Endothelial cell (in vitro differentiated cells): ENCODE measurements at regions not wholly inside any gene's neighbourhood (a gene's known extent, or its start where the extent isn't known, plus 50 kb on each side); places are given as distances from the start of the nearest gene placed in this dataset.

Source experiments
- DNase-seq: peaks from one replicate; pipeline ENCODE4 v3.0.0; 2021; ENCODE audit warnings: low spot score
- H3K27ac Mint-ChIP-seq: one replicate; pipeline ENCODE4 v1.8.0; 2021; ENCODE audit warnings: mixed read lengths, inconsistent platforms; ENCODE audit not compliant: unreplicated experiment
- H3K27me3 Mint-ChIP-seq: one replicate; pipeline ENCODE4 v1.8.0; 2021; ENCODE audit warnings: mild to moderate bottlenecking, moderate library complexity, mixed read lengths, inconsistent platforms; ENCODE audit not compliant: unreplicated experiment
- H3K36me3 Mint-ChIP-seq: one replicate; pipeline ENCODE4 v1.8.0; 2021; ENCODE audit warnings: mild to moderate bottlenecking, low read depth, mixed read lengths, inconsistent platforms; ENCODE audit not compliant: unreplicated experiment
- H3K4me1 Mint-ChIP-seq: one replicate; pipeline ENCODE4 v1.8.0; 2021; ENCODE audit warnings: mild to moderate bottlenecking, mixed read lengths, inconsistent platforms; ENCODE audit not compliant: unreplicated experiment
- H3K4me3 Mint-ChIP-seq: one replicate; pipeline ENCODE4 v1.8.0; 2021; ENCODE audit warnings: mild to moderate bottlenecking, mixed read lengths, inconsistent platforms; ENCODE audit not compliant: unreplicated experiment
- H3K9me3 Mint-ChIP-seq: one replicate; pipeline ENCODE4 v1.8.0; 2021; ENCODE audit warnings: mixed read lengths, inconsistent platforms; ENCODE audit not compliant: unreplicated experiment
- TF ChIP-seq, protein P1 (sequence below): fragments of 200-600 bp; sonication (generic); IDR thresholded peaks from one replicate; pipeline ENCODE4 v1.5.0; 2021; ENCODE audit warnings: antibody characterized with exemption; ENCODE audit not compliant: unreplicated experiment

DNA sequence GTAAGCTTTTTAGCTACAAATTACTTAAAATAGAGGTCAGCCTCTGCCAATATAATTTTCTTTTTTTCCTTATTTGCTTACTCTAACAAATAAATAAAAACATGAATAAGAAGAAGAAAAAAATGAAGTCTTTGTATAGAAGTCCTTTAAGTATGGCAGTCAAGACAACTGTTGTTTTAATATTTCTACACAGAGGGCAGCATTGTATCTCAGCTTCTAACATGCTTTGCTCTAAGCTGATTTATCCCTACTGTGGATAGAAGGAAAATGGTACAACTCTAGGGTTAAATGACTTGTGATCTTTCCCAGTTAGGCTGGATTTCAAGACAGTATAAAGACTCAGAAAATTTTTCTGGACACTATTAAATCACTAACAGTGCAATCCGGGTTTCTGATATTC is 104.3 kb upstream of the MEIS2 start:
- Mint-ChIP-seq H3K36me3 (no peaks in the 10 kb centered on the region), H3K9me3 (no peaks in the 10 kb centered on the region), H3K4me1 (no peaks in the 10 kb centered on the region), H3K27me3 (no peaks in the 10 kb centered on the region), H3K4me3 (no peak overlapping the region), H3K27ac (no peak overlapping the region)
- TF ChIP-seq, protein P1, sequence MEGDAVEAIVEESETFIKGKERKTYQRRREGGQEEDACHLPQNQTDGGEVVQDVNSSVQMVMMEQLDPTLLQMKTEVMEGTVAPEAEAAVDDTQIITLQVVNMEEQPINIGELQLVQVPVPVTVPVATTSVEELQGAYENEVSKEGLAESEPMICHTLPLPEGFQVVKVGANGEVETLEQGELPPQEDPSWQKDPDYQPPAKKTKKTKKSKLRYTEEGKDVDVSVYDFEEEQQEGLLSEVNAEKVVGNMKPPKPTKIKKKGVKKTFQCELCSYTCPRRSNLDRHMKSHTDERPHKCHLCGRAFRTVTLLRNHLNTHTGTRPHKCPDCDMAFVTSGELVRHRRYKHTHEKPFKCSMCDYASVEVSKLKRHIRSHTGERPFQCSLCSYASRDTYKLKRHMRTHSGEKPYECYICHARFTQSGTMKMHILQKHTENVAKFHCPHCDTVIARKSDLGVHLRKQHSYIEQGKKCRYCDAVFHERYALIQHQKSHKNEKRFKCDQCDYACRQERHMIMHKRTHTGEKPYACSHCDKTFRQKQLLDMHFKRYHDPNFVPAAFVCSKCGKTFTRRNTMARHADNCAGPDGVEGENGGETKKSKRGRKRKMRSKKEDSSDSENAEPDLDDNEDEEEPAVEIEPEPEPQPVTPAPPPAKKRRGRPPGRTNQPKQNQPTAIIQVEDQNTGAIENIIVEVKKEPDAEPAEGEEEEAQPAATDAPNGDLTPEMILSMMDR: no peak
- DNase-seq: no peak

DNA sequence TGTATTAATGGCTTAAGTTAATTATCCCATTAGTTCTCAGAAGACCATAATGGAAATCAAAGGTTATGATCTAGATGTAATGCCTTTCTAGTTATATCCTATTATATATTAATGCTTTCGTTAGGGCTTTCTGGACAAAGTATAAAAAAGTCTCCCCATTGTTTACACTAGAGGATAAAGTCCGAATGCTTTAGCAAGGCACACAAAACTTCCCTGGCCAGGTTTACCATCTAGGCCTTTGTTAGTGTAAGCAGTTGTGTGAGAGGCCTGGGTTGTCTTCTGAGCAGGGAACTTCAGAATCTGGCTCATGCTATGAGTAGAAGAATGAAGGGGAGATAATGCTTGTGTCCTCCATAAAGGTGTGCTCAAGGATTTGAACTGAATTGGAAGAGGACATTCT is 106.3 kb upstream of the MEIS2 start:
- DNase-seq: no peak
- no peak overlapping the region for H3K27ac Mint-ChIP-seq
- H3K4me1 Mint-ChIP-seq: no peaks in the 10 kb centered on the region
- no peaks in the 10 kb centered on the region for H3K9me3 Mint-ChIP-seq
- H3K36me3 Mint-ChIP-seq: no peaks in the 10 kb centered on the region
- no peak overlapping the region for H3K4me3 Mint-ChIP-seq
- TF ChIP-seq, protein P1: no peak
- H3K27me3 Mint-ChIP-seq: no peaks in the 10 kb centered on the region

DNA sequence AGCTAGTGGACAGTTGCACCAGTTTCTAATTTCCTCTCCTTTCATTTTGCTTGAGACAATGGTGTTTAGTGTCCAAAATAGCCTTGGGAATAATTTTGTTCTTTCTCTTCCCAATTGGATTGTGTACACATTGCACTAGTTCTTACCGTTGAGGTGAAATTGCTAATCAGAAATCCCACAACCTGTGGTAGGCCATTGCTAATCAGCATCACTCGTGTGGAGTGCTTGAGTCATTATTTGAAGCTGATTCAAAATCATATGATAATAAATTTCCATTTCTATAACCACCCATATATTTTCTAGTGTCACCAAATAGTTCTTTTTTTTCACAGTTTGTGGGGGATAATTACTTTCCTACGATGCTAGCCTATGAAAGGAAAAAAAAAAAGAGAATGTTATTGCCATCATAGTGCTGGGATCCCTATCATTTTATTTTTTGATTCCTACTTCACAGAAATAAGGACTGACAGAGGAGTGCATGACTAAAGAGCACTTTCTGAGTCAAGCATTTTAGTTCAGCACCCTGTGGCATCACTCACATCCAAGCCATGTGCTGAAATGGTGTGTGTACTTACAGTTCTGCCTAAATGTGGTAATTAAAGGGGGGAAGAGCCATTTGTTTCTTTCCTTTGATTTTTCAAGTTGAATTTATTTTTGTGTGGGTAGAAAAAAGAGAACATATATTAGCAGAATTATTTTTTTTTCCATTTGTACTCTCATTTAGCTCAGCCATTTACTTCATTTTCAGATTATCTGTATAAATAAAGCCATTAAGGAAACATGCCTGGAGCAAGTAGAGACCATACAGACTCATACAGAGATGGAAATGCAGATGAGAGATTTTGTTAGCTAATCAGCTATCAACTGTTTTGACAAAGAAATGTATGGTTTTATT is 108.0 kb upstream of the MEIS2 start:
- Mint-ChIP-seq H3K4me3 (no peak overlapping the region), H3K9me3 (no peaks in the 10 kb centered on the region), H3K27ac (no peak overlapping the region), H3K4me1 (no peaks in the 10 kb centered on the region), H3K27me3 (no peaks in the 10 kb centered on the region), H3K36me3 (no peaks in the 10 kb centered on the region)
- no peak for DNase-seq
- TF ChIP-seq, protein P1: no peak

DNA sequence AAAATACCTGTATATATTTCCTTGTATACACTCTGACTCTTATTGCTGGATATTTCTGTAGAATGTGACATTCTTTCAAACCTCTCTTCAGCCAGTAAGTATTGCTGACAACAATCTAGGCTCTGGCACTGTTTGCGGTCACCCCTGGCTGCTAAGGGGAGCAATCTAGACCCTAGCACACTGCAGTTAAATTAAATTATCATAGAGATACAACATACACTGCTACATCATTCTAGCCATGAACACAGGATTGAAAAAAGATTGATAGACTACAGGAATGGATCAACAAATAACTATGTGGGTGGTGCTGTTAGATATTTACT is 108.7 kb upstream of the MEIS2 start:
- H3K4me1 Mint-ChIP-seq: no peaks in the 10 kb centered on the region
- no peaks in the 10 kb centered on the region for H3K36me3 Mint-ChIP-seq
- H3K9me3 Mint-ChIP-seq: no peaks in the 10 kb centered on the region
- no peaks in the 10 kb centered on the region for H3K27me3 Mint-ChIP-seq
- no peak overlapping the region for H3K4me3 Mint-ChIP-seq
- H3K27ac Mint-ChIP-seq: no peak overlapping the region
- no peak for DNase-seq
- TF ChIP-seq, protein P1: no peak

DNA sequence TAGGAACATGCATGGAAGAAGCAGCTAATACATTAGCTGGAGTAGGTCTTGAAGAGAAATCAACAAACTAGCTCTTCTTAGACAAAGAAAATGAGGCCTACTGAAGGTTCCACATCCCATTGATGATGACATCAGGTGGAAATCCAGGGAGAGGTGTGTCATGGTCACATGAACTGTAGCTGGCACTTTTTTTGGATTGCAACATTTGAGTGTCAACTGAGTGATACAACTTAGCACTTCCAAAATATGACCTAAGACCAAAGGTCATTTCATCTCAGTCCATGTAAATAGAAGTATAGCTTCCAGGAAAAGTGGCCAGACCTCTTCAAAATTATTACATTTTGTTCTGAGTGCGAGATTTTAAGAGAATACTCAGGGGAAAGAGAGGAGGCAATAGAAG is 117.2 kb upstream of the MEIS2 start:
- H3K27me3 Mint-ChIP-seq: peaks cover 2% of the 10 kb centered on the region
- H3K9me3 Mint-ChIP-seq: no peaks in the 10 kb centered on the region
- no peak overlapping the region for H3K27ac Mint-ChIP-seq
- H3K4me1 Mint-ChIP-seq: no peaks in the 10 kb centered on the region
- H3K36me3 Mint-ChIP-seq: no peaks in the 10 kb centered on the region
- TF ChIP-seq, protein P1: no peak
- no peak for DNase-seq
- H3K4me3 Mint-ChIP-seq: no peak overlapping the region
